Frontal cortex (tissue), 3 donors: ENCODE measurements at regions not wholly inside any gene's neighbourhood (a gene's known extent, or its start where the extent isn't known, plus 50 kb on each side); places are given as distances from the start of the nearest gene placed in this dataset.
"Not testable (repeated sequence)": the region's sequence is repeated elsewhere in the genome, so short reads cannot be mapped to it uniquely, and the experiment has no call there.

ENCODE experiments used
- DNase-seq, 2 donors: peaks; one replicate each; pipeline ENCODE4 v3.0.0; 2012; ENCODE audit warnings: low spot score in 2 of 2
- FAIRE-seq: peaks from 2 replicates; lab custom pipeline; 2012; peaks lifted over from hg19 to GRCh38; lab: Jason Lieb, UNC
- donor health status: control.
- donor health status: control.
- donor health status: control.

DNA sequence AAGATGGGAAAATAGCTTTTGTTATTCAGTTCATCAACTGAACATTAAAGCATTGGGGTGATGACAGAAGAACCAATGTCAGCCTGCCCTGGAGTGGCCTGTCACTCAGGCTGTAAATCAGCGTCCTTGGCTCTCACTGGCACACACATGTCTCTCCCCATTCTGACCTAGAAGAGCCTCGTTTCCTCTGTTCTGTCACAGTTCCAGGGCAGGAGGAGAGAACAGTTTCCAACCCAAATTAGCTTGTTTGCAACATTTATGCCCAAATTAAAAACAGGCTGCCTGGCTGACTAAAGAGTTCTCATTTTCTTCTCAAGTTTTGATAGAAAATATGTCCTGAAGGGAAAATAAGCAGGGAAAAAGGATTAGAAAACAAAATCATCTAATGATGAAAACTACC lies 520.1 kb downstream of the CHSY3 start:
- DNase-seq (no peak), FAIRE-seq (no peak)

DNA sequence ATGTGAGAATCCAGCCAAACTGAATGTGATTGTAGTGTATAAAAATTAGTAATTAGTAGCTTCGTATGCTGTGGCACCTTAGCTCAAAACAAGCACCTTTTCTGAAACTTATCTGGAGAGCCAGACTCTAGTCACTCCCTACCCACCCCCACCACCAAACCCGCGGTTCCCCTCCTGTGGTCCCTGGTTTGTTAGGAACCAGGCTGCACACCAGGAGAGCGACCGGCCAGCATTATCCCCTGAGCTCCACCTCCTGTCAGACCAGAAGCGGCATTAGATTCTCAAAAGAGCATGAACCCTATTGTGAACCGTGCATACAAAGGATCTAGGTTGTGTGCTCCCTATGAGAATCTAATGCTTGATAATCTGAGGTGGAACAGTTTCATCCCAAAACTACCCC lies 498.6 kb downstream of the CHSY3 start:
- DNase-seq (no peak), FAIRE-seq (no peak)

DNA sequence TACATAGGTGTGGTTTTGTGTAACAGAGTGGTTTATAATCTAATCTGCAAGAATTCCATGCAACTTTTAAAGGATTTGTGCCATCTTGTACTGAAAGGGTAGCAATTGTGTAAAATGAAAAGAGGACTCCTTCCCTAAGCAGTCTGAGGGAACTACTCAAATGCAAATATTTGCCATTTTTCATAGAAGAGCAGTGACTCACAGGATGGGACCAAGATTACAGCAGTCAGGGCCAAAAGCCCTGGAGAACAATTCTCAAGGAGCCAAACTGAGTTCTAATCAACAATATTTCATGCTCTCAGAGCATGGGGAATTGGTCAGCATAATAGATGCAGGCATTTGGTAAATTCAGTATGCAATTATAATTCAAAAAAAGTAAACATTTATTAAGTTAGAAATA lies 495.8 kb downstream of the CHSY3 start:
- FAIRE-seq = no peak

DNA sequence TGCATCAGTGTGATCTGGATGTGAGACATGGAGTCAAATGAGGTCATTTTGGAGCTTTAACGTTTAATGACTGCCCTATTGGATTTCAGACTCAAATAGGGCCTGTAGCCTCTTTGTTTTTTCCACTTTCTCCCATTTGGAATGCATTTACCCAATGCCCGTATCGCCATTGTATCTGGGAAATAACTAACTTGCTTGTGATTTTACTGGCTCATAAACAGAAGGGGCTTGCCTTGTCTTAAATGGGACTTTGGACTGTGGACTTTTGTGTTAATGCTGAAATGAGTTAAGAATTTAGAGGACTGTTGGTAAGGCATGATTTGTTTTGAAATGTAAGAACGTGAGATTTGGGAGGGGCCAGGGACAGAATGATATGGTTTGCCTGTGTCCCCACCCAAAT lies 494.6 kb downstream of the CHSY3 start:
- FAIRE-seq (no peak), DNase-seq (no peak)

More for the DNA sequence above, 495.8 kb downstream of the CHSY3 start:
- no peak for DNase-seq

DNA sequence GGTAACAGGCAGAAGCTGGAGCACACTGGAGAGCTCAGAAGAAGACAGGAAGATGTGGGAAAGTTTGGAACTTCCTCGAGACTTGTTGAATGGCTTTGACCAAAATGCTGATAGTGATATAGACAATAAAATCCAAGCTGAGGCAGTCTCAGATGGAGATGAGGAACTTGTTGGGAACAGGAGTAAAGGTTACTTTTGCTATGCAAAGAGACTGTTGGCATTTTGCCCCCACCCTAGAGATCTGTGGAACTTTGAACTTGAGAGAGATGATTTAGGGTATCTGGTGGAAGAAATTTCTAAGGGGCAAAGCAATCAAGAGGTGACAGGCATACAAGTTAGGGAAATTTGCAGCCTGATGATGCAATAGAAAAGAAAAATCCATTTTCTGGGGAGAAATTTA lies 493.5 kb downstream of the CHSY3 start:
- not testable (repeated sequence) for FAIRE-seq, DNase-seq

DNA sequence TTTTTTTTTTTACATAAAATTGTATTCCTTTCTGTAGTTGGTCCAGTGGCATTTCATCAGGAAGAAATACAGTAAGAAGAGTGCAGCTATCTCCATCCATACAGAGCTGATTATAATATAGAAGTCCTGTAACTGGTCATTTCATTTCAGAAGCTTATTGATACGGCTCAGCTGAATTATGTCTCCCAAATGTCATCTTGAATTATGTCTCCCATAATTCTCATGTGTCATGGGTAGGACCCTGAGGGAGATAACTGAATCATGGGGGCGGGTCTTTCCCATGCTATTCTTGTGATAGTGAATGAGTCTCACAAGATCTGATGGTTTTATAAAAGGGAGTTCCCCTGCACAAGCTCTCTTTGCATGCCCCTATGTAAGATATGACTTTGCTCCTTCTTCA lies 492.9 kb downstream of the CHSY3 start:
- FAIRE-seq (no peak), DNase-seq (no peak)

DNA sequence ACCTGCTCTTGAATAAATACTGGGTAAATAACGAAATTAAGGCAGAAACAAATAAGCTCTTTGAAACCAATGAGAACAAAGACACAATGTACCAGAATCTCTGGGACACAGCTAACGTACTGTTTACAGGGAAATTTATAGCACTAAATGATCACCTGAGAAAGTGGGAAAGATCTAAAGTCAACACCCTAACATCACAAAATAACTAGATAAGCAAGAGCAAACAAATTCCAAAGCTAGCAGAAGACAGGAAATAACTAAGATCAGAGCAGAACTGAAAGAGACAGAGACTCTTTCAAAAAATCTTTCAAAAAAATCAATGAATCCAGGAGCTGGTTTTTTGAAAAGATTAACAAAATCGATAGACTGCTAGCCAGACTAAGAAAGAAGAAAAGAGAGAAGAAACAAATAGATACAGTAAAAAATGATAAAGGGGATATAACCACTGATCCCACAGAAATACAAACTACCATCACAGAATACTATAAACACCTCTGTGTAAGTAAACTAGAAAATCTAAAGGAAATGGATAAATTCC lies 487.5 kb downstream of the CHSY3 start:
- FAIRE-seq, DNase-seq: not testable (repeated sequence)

DNA sequence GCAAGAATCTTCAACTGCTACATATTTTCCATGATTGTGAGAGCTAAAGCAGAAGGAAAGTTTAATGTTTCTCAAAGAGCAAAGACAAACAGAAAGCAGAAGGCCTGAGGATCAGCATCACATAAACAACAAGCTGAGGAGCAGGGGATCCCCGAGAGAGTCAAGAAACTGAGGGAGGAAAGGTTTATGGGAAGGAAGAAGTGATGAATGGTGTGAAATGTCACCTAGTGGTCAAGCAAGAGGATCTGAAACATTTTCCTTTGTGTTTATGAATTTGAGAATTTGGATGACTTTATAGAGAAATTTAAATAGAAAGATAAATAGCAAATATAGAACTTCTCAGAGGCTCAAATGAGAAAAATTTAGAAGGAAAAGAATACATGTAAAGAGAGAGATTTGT lies 481.9 kb downstream of the CHSY3 start:
- DNase-seq = no peak
- no peak for FAIRE-seq

DNA sequence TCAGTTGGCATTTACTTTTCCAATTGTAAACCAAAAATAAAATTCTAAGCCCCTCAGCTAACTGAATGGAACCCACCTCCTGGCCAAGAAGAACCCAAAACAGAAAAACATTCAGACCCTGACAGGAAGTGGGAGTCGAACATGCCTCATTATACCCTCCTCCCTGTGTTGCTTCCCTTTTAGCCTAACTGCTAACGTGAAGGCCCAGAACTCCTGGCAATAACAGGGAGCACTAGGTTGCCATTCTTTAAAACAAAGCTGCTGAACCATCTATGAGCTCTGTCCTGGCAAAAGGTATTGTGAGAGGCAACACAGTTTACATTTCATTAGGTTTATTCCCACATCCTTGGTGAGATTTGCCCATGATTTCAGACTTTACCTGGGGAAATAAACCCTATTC lies 481.4 kb downstream of the CHSY3 start:
- no peak for DNase-seq
- no peak for FAIRE-seq

DNA sequence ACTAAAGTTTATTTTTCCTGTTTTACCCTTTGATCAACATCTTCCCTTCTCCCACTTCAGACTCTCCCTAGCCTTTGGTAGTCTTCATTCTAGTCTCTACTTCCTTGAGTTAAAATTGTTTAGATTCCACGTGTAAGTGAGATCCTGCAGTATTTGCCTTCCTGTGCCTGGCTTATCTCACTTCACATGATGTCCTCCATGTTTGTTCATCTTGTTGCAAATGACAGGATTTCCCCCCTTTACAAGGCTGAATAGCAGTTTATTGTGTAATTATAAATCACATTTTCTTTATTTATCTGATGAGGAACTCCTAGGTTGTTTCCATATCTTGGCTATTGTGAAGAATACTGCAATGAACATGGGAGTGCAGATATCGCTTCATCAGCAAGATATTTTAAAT lies 461.7 kb downstream of the CHSY3 start:
- FAIRE-seq = no peak

DNA sequence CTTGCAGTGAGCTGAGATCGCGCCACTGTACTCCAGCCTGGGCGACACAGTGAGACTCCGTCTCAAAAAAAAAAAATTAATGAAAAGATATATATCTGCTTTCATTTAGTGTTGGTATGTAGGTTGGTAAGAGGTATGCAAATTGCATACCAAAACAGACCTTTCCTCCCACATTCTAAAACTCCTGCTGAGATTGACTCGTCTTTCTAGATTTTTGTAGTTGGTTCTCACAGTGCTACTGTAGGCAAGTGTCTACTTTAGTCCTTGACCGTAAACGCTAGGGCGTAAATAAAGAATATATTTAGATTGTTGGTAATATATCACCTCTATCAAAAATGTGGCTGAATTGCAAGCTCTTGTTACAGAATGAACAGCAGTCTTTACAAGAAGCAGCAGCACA lies 445.9 kb downstream of the CHSY3 start:
- DNase-seq (no peak), FAIRE-seq (no peak)

More for the DNA sequence above, 461.7 kb downstream of the CHSY3 start:
- no peak for DNase-seq

DNA sequence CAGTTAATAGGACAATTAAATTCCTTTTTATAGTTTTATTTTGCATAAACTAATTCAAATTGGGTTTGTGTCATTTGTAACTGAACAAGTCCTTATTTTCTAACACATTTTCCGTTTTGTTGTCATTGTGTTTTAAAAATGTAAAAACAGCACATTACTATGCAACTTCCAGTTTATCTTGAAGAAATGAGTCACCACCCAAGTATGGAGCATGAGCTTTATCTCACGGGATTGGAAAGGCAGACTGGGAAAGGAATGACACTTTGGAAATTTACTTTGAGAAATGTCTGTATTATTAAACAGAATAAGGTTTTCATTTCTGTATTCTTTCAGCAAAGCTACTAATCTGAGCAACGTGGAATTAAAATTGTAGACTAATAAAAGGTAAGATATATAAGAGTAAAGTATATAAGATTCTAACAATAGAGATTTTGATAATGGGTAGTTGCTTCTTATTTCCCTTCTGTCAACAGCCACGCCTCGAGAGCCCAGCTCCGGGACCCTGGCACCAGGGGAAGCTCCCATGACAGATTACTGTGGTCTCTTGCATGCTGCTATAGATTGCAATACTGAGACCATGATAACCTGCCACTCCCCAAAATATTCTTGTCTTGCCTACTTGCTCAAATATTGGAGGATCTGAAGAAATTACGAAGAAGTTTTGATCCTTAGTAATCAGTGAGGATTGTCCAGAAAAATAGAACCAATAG lies 433.1 kb downstream of the CHSY3 start:
- FAIRE-seq = no peak

DNA sequence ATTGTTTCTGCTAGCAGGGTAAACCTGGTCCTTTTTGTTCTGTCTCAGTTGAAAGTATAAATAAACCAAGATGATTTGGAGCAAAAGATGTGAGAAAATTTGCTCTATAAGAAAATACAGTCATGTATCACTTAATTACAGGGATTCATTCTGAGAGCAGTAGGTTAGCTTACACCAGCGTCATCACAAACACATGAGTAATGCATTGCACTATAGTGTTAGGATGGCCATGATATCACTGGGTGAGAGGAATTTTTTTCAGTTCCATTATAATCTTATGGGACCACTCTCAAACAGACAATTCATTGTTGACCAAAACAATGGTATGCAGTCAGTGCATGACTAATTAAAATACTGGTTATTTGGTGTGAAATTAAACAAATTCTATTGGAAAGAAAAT lies 430.9 kb downstream of the CHSY3 start:
- FAIRE-seq (no peak), DNase-seq (no peak)

More for the DNA sequence above, 433.1 kb downstream of the CHSY3 start:
- DNase-seq = no peak

DNA sequence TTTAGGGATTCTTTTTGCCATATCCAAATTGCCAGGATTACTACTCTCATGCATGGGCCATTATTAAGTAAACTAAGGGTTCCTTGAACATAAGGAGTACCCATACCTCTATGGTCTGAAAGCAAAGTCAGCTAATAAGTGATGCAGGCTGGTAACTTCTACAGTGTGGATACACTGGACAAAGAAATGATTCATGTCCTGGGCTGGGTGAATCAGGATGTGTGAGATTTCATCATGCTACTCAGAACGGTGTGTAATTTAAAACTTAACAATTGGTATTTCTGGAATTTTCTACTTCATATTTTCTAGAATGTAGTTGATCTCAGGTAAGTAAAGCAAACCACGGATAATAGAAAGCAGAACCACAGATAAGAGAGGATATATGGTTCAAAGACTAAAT lies 428.8 kb downstream of the CHSY3 start:
- FAIRE-seq (no peak), DNase-seq (no peak)

DNA sequence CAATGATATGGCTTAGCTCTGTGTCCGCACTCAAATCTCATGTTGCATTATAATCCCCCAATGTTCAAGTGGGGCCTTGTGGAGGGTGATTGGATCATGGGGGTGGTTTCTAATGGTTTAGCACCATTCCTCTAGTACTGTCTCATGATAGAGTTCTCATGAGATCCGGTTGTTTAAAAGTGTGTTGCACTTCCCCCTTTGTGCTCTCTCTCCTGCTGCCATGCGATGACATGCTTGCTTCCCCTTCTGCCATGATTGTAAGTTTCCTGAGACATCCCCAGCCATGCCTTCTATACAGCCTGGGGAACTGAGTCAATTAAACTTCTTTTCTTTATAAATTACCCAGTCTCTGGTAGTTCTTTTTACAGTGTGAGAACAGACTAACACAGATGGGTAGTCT lies 427.1 kb downstream of the CHSY3 start:
- no peak for FAIRE-seq

DNA sequence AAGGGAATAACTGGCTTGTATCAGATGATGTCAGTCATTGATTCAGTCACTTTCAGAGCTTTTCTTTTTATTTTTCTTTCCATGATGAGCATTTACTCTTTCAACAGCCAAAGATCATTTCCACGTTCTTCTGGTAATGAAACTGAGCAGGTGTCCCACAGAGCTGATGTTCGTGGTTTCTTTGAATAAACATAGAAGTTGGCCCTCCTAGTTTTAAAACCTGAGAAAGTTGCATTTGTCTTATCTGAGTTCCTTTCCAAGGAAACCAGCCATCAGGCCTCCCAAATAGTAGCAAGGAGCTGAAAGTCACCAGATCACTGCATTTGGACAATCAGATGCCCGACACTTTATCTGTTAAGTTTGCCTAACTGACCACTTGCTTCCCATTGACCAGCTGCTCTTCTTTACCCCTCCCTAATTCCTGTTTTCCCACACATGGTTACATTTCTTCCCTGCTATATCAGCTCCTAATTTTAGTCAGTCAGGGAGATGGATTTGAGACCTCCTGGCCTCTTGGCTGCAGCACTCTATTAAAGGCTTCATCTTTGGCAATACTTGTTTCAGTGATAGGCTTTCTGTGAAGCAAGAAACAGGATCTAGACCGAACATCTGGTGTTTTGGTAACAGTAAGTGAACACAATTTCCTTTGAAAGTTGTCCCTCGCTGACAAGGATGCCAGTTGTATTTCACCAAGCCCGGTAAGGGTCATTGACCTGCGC lies 420.8 kb downstream of the CHSY3 start:
- DNase-seq (no peak), FAIRE-seq (no peak)

More for the DNA sequence above, 427.1 kb downstream of the CHSY3 start:
- DNase-seq = no peak

DNA sequence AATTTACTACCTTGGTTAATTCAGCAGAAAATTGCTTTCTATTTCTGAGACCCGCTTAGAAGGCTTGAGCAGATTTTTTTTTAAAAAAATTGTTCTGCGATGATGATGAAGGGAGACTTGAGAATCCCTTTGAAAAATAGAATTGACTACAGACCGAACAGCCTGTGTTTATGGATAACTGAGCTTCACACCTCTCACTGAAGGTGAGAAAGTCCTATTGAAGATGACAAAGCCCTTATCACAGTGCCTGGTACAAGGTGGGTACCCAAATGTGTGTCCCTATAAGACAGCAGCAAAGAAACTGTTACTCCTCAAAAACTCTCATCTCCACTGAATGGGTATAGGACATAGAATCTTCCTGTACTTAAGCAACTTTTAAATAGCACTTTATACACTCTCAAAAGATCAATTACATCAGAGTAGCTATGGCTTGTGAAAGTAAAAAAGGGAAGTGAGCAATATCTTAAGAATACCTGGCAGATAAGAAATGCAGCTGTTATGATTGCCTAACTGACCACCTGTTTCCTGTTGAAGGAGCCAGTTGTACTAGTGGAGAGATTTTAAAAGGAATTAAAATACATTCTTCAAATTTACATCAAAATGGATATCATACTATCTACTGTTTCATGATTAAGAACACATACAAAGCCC lies 419.7 kb downstream of the CHSY3 start:
- FAIRE-seq (no peak), DNase-seq (no peak)

DNA sequence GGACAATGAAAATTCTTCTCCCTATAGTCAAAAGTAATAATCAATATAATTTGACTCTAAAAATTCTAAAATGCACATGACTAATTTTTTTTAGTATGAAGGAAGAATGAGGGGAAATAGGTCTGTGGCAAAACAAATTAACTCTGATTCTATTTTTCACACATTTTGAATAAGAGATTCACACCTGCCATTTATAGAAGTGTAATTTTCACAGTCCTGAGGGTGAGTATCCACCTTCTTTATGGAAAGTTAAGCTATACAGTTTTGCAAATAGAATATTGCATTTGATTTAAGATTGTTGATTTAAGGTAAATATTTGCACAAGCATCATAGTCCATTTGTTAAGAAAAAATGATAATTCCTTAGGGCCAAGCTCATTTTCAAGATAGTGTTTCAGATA lies 417.7 kb downstream of the CHSY3 start:
- FAIRE-seq (no peak), DNase-seq (no peak)

DNA sequence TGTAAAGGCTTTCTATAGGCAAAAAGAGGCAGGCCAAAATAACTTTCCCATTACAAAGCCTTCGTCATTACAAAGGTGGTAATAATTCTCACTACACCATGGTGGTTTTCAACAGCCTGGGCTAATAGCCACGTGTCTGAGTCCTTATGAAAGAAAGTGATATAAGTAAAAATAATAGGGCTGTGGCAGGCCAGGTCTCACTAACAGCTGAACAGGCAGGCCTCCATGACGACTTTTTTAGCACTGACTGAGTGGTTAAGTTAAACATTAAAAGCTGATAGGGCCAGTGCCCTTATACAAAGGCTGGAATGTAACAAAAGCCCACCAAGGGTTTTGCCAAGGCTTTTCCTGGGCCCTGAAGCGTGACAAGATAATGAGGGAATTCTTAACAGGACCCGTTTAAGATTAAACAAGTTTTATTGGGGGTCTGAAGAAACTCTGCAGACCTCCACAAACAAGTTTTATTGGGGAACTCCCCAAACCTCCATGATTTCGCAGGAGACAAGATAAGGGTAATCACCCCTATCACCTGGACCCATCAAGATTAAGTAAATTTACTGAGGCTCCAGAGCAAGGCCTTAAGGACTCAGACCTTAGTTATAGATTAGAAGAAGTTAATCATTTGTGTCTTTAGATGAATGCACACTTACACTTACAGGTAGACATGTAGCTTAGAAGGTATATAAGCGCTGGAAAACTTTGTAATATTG lies 412.9 kb downstream of the CHSY3 start:
- no peak for DNase-seq
- no peak for FAIRE-seq

DNA sequence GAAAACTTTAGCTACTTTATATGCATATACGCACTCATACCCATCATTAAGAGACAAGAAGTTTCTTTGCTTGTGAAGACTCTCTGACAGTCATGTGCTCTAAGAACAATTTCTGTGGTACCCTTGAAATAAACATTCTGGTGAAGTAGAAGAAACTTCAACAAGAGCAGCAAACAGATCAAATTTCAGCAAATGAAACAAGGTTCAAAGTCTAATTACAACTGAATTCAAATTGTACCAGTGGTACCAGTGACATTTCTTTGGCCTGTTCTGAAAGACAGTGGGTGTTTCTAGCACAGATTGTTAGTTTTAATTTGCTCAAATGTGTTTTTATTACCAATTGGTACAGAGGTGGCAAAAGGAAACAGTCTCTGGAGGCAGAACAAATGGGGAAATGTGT lies 391.0 kb downstream of the CHSY3 start:
- FAIRE-seq (no peak), DNase-seq (no peak)
